ENCODE measurements at regions not wholly inside any gene's neighbourhood (a gene's known extent, or its start where the extent isn't known, plus 50 kb on each side); places are given as distances from the start of the nearest gene placed in this dataset.

DNA sequence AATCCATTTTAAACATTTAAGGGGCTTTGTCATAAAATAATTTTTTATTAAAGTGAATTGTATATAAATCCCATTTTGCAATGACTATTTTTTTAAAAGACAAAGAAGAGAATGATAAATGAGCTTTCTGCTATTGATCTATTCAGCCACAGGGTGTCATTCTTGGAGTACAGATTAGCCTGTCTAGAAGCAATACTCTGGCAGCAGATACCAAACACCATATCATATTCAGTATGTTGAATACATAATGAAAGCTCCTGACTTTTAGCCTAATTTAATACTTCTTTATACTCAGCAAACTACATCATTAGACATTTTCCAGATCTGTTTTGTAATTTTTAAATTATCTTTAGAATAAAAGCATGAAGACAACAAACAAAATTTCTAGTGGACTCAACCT, 496.3 kb downstream of the PDGFC start:
- Histone ChIP-seq H3K9me3 (replicated peaks) (no peaks in the 10 kb centered on the region), H3K27me3 (replicated peaks) (no peaks in the 10 kb centered on the region), H3K36me3 (no peaks in the 10 kb centered on the region), H3K27ac (peak overlapping the region; percentile 76), H3K4me3 (no peak overlapping the region), H3K4me1 (replicated peaks) (peaks cover 17% of the 10 kb centered on the region)
- DNase-seq (ENCODE audit: low read depth in 1 of 2, low spot score in 2 of 2): peak in 1 of 2 experiments; percentile 44

DNA sequence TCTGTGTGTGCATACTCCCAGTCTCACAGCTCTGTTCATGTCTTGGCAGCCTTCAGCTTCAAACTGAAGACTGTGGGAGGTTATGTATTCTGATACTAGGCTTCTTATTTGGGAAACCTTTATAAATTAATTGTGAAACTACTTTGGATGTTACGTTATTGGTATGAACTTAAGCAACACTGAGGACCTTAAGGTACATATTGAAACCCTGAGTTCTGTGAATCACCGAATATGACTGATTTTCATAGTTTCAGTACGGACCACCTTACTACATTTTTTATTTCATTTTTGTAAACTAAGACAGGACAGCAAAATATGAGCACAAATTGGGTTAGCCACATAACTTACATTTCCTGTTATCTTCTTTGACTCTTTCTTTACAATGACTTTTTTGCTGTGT, 498.4 kb downstream of the PDGFC start:
- H3K4me3 ChIP-seq: no peak overlapping the region
- no peak for DNase-seq (ENCODE audit: low read depth in 1 of 2, low spot score in 2 of 2)

DNA sequence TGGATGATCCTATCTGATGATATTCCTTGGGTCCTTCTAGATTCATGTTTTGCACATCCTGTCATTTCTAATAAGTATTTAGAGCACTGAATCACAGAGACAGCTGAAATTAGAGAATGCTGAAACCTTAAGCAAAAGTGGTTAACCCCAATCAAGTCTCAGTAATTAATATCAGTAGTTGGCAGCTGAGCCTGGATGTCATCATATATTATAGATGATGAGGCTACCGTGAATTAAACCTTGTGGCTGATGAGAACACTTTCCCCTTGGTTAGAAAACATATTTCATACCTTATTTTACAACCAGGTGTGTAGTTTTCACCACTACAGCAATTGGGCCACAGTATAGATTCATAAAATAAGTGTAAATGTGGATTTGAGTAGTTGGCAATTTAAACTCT, 499.0 kb downstream of the PDGFC start:
- no peak for DNase-seq (ENCODE audit: low read depth in 1 of 2, low spot score in 2 of 2)
- no peaks in the 10 kb centered on the region for H3K36me3 ChIP-seq
- H3K27ac ChIP-seq: no peak overlapping the region
- no peak overlapping the region for H3K4me3 ChIP-seq
- H3K27me3 ChIP-seq (replicated peaks): no peaks in the 10 kb centered on the region
- no peaks in the 10 kb centered on the region for H3K9me3 ChIP-seq (replicated peaks)
- H3K4me1 ChIP-seq (replicated peaks): peaks cover 17% of the 10 kb centered on the region

More for the DNA sequence above, 498.4 kb downstream of the PDGFC start:
- Histone ChIP-seq H3K4me1 (replicated peaks) (peaks cover 17% of the 10 kb centered on the region), H3K27ac (no peak overlapping the region), H3K36me3 (no peaks in the 10 kb centered on the region), H3K27me3 (replicated peaks) (no peaks in the 10 kb centered on the region), H3K9me3 (replicated peaks) (no peaks in the 10 kb centered on the region)

DNA sequence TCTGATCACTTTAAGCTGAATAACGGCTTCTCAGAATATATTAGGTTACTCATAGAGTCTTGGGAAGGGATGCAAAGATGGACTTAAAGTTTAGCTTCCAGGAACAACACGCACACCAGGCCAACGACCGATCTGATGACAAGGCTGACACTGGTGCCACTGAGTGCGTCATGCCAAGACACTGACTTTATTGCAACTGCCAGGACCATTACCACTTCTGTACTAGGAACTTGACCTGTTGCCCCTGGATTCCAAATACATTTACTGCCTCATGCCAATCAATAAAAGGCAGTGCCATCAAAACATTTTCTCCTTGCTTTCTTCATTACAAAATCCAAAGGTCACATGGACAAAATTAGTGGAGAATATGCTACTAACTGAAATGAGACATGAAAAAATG, 505.9 kb upstream of the CTSO start:
- no peaks in the 10 kb centered on the region for H3K4me1 ChIP-seq (replicated peaks)
- no peaks in the 10 kb centered on the region for H3K27me3 ChIP-seq (replicated peaks)
- no peaks in the 10 kb centered on the region for H3K9me3 ChIP-seq (replicated peaks)
- DNase-seq (ENCODE audit: low read depth in 1 of 2, low spot score in 2 of 2): no peak
- H3K36me3 ChIP-seq: no peaks in the 10 kb centered on the region
- H3K4me3 ChIP-seq: no peak overlapping the region
- H3K27ac ChIP-seq: no peak overlapping the region

DNA sequence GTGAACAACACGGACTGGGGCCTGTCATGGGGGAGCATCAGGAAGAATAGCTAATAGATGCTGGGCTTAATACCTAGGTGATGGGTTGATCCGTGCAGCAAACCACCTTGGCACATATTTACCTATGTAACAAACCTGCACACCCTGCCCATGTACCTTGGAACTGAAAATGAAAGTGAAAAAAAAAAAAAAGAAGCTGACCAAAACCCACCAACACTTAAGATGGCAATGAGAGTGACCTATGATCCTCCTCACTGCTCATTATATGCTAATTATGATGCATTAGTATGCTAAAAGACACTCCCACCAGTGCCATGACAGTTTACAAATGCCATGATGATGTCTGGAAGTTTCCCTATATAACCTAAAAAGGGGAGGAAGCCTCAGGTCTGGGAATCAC, 503.2 kb upstream of the CTSO start:
- Histone ChIP-seq H3K27ac (no peak overlapping the region), H3K27me3 (replicated peaks) (no peaks in the 10 kb centered on the region), H3K36me3 (no peaks in the 10 kb centered on the region), H3K4me1 (replicated peaks) (no peaks in the 10 kb centered on the region), H3K4me3 (no peak overlapping the region), H3K9me3 (replicated peaks) (no peaks in the 10 kb centered on the region)
- DNase-seq (ENCODE audit: low read depth in 1 of 2, low spot score in 2 of 2): no peak

DNA sequence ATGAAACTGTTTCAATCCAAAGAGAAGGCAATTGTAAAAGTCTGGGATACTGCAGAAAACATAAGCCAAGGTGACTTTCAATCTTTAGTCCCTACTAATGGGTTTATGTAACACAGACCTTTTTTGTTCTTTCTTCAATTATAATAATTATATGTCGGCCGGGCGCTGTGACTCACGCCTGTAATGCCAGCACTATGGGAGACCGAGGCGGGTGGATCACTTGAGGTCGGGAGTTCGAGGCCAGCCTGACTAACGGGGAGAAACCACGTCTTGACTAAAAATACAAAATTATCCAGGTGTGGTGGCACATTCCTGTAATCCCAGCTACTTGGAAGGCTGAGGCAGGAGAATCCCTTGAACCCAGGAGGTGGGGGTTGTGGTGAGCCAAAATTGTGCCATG, 489.8 kb upstream of the CTSO start:
- H3K27me3 ChIP-seq (replicated peaks): no peaks in the 10 kb centered on the region

DNA sequence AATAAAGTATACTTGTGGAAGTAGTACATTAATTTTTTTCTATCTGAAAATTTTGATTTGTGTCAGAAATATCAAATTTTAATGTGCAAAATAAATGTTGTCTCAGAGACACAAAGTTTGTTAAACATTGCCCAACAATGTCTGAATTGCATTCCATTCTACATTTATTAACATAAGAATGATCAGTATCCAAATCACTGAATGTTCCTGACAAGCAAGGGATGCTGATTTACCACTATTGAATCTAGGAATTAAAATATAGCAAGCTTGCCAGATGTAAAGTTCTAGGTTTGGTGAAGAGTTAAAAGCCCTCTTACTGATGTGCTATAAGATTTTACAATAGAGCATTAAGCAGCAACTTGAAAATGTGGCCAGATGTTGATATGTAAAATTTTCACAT, 489.2 kb upstream of the CTSO start:
- Histone ChIP-seq H3K4me1 (replicated peaks) (no peaks in the 10 kb centered on the region), H3K27me3 (replicated peaks) (no peaks in the 10 kb centered on the region), H3K36me3 (no peaks in the 10 kb centered on the region), H3K4me3 (no peak overlapping the region), H3K27ac (no peak overlapping the region), H3K9me3 (replicated peaks) (no peaks in the 10 kb centered on the region)
- DNase-seq (ENCODE audit: low read depth in 1 of 2, low spot score in 2 of 2): no peak

More for the DNA sequence above, 489.8 kb upstream of the CTSO start:
- Histone ChIP-seq H3K4me3 (no peak overlapping the region), H3K36me3 (no peaks in the 10 kb centered on the region), H3K27ac (no peak overlapping the region), H3K9me3 (replicated peaks) (no peaks in the 10 kb centered on the region), H3K4me1 (replicated peaks) (no peaks in the 10 kb centered on the region)
- DNase-seq (ENCODE audit: low read depth in 1 of 2, low spot score in 2 of 2): no peak

DNA sequence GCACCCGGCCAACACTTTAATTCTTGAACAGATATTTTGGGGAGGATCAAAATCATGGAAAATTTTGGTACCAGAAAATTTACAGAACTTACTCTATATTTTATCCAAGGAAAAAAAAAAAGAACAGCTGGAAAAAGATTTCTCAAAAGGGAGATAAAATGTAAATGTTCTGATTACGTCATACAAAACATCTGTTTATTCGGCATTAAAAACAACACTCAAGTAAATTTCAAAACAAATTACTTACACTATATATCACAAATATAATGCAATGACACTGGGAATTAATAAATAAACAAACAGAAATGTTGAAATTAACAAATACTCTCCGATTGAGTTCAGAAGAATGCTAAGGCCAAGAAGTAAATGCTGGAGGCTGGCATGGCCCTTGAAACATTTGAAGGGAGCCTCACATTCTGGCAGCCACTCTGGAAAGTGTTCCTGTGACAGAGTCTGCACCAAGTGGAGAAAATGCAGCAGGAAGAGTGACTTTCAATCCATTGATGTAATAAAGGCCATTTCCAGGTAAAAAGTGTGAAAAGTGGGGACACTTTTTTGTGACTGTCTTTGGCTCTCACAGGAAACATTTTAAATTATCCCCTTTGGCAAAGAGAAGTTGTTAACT, 486.0 kb upstream of the CTSO start:
- Histone ChIP-seq H3K4me3 (no peak overlapping the region), H3K4me1 (replicated peaks) (no peaks in the 10 kb centered on the region), H3K36me3 (no peaks in the 10 kb centered on the region), H3K27ac (no peak overlapping the region), H3K27me3 (replicated peaks) (no peaks in the 10 kb centered on the region), H3K9me3 (replicated peaks) (no peaks in the 10 kb centered on the region)
- no peak for DNase-seq (ENCODE audit: low read depth in 1 of 2, low spot score in 2 of 2)

DNA sequence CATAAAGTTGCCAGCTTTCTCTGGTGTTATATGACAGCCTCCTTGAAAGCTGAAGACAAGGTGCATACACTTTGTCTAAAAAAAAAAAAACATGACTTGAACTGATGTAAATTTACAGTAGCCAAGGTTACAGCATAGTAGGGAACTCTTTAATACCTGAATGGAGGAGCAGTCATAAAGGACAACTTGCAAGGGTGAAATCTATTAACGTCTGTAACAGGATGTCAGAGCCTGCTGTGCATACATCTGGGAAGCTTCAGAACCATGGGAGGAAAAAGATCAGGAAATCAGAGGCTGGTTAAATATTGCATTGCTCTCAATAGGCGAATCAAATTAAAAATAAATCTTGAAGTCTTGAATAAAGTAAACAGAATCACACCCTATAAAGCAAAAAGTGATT, 484.0 kb upstream of the CTSO start:
- no peak overlapping the region for H3K27ac ChIP-seq
- no peaks in the 10 kb centered on the region for H3K36me3 ChIP-seq
- DNase-seq (ENCODE audit: low read depth in 1 of 2, low spot score in 2 of 2): no peak
- no peaks in the 10 kb centered on the region for H3K27me3 ChIP-seq (replicated peaks)
- H3K4me3 ChIP-seq: no peak overlapping the region
- H3K9me3 ChIP-seq (replicated peaks): no peaks in the 10 kb centered on the region
- H3K4me1 ChIP-seq (replicated peaks): no peaks in the 10 kb centered on the region

DNA sequence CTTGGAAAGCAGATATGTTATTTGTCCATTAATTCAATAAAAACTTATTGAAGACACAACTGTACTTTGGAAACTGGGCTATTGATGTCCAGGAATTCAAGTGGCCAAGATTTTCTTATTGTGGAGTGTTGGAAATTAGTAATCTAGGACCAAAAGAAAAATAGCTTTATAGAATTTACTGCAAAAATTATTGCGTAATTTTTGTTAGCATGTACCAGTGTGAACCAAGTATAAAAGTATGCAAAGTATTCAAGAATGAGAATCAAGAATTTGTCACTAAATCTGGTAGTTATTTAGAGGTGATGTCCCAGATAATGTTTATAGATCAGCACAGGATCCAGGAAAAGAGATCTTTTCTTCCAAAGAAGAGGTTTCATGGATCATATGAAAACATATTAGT, 468.9 kb upstream of the CTSO start:
- H3K36me3 ChIP-seq: no peaks in the 10 kb centered on the region
- H3K27ac ChIP-seq: no peak overlapping the region
- H3K9me3 ChIP-seq (replicated peaks): no peaks in the 10 kb centered on the region
- no peaks in the 10 kb centered on the region for H3K4me1 ChIP-seq (replicated peaks)
- no peak for DNase-seq (ENCODE audit: low read depth in 1 of 2, low spot score in 2 of 2)
- no peaks in the 10 kb centered on the region for H3K27me3 ChIP-seq (replicated peaks)
- H3K4me3 ChIP-seq: no peak overlapping the region

DNA sequence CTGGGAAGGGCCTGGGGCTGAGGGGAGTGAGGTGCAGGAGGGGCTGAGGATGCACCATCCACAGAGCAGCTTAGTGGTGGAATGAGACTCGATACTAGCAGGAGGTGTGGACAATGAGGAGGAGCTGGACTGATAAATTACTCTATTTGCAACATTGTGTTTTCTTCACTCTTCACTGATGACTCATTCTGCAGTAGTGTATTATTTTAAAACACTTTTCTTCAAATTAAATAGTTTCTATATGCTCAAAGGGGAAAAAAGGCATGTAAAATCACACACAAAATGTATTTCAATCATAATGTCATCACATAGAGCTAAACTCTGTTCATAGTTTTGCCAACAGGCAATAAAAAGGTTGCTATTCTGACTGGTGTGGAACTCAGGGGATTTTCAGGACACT, 467.0 kb upstream of the CTSO start:
- H3K27ac ChIP-seq: no peak overlapping the region
- no peaks in the 10 kb centered on the region for H3K9me3 ChIP-seq (replicated peaks)
- no peak for DNase-seq (ENCODE audit: low read depth in 1 of 2, low spot score in 2 of 2)
- H3K27me3 ChIP-seq (replicated peaks): no peaks in the 10 kb centered on the region
- H3K4me3 ChIP-seq: no peak overlapping the region
- H3K36me3 ChIP-seq: no peaks in the 10 kb centered on the region
- H3K4me1 ChIP-seq (replicated peaks): no peaks in the 10 kb centered on the region

DNA sequence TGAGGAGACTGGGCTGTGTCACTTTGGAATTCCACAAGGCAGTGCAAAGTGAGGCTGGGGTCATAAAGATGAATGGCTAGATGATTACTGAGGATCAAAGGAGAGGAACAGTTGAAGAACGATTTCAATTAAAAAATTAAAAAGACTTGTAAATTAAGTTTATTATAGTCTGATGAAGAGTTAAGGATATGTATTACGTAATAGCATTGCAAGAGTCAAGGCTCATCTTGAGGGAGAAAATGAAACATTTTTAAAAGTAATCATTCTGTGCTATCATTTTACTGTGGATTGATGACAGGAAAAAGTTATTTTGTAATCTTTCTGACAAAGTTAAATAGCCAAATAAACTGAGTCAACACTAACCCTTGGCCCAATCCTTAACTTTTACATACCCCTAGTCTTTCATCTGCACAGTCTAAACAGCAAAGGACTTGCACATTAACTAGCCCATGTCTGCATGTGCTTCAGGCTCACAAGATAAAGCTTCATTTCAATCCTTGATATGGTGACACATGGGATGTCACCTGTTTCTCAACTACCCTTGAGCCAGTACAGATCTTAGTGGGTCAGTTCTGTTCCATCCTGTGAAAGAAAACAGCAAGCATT, 465.5 kb upstream of the CTSO start:
- no peaks in the 10 kb centered on the region for H3K27me3 ChIP-seq (replicated peaks)
- DNase-seq (ENCODE audit: low read depth in 1 of 2, low spot score in 2 of 2): no peak
- H3K9me3 ChIP-seq (replicated peaks): no peaks in the 10 kb centered on the region
- H3K4me3 ChIP-seq: no peak overlapping the region
- H3K36me3 ChIP-seq: no peaks in the 10 kb centered on the region
- no peaks in the 10 kb centered on the region for H3K4me1 ChIP-seq (replicated peaks)
- H3K27ac ChIP-seq: no peak overlapping the region

DNA sequence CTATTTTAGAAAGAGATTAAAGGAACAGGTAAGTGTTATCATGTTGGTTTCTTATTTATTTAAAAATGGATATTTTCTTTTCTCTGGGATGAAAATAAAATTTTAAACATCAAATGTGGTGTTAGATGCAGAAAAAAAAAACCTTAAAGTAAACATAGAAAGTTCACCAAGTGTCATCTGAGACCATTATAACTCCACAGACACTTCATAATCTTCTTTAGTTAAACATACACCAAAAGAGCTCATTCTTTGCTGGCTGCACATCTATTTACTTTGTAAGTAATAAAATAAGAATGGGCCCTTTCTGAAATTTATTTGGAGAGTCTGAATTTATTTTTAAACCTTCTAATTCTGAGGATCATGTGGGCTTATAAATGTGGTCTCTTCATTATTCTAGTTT, 460.7 kb upstream of the CTSO start:
- DNase-seq (ENCODE audit: low read depth in 1 of 2, low spot score in 2 of 2): no peak
- Histone ChIP-seq H3K4me1 (replicated peaks) (no peaks in the 10 kb centered on the region), H3K36me3 (no peaks in the 10 kb centered on the region), H3K9me3 (replicated peaks) (no peaks in the 10 kb centered on the region), H3K4me3 (no peak overlapping the region), H3K27ac (no peak overlapping the region), H3K27me3 (replicated peaks) (no peaks in the 10 kb centered on the region)

DNA sequence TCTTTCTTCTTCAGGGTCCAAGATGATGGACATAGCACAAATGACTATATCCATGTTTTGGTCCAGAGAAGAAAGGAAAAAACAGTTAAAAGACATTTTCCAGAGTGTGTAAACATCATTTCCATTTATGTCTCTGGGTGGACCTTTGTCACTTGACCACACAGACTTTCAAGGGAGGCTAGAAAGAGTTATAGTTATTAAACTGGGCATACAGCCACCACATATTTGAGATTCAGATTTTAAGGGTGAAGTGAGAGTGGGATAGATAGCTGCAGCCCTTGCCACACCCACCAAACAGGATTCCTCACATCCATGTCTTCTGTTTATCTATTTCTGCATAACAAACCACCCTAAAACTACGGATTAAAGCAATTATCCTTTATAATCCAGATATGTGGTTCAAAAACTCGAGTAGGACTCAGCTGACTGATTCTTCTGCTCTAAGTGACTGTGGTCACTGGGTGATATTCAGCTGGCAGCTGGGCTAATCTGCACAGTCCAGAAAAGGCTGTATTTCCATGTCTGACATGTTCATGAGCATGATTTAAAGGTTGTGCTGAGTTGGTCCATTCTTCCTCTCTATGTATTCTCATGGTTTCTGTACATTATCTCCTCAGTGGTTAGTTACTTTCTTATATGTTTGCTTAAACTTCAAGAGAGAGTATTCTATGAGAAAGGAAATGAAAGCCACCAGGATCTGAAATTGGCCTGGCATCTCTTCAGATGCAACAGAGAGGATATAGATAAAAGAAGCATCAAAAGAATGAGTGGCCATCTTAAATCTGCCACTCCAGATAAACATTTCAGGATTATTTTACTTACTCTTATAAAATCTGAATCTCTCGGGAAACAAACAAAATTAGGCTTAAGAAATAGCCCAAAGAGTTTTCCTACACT, 459.8 kb upstream of the CTSO start:
- Histone ChIP-seq H3K4me3 (no peak overlapping the region), H3K36me3 (no peaks in the 10 kb centered on the region), H3K27me3 (replicated peaks) (no peaks in the 10 kb centered on the region), H3K9me3 (replicated peaks) (no peaks in the 10 kb centered on the region), H3K27ac (no peak overlapping the region), H3K4me1 (replicated peaks) (no peaks in the 10 kb centered on the region)
- no peak for DNase-seq (ENCODE audit: low read depth in 1 of 2, low spot score in 2 of 2)
